GM23248 (cell line): ENCODE measurements at regions not wholly inside any gene's neighbourhood (a gene's known extent, or its start where the extent isn't known, plus 50 kb on each side); places are given as distances from the start of the nearest gene placed in this dataset.
"Not testable (repeated sequence)": the region's sequence is repeated elsewhere in the genome, so short reads cannot be mapped to it uniquely, and the experiment has no call there.

Experiments
- DNase-seq: peaks from one replicate; pipeline ENCODE4 v3.0.0-alpha.2; 2015
- H2AFZ ChIP-seq: fragments of 200-600 bp; sonication (generic); 2 replicates; pipeline ENCODE4 v1.6.1; 2016; ENCODE audit warnings: antibody characterized with exemption
- H3F3A ChIP-seq: fragments of 200-600 bp; sonication (generic); 2 replicates; pipeline ENCODE4 v1.6.1; 2016; ENCODE audit warnings: mild to moderate bottlenecking, antibody characterized with exemption, mixed run types; ENCODE audit not compliant: insufficient read depth
- H3K27ac ChIP-seq: fragments of 200-600 bp; sonication (generic); 2 replicates; pipeline ENCODE4 v1.5.1; 2016; ENCODE audit warnings: mild to moderate bottlenecking
- H3K27me3 ChIP-seq: fragments of 200-600 bp; sonication (generic); replicated peaks from 2 replicates; pipeline ENCODE4 v1.6.1; 2016; ENCODE audit warnings: mild to moderate bottlenecking; ENCODE audit not compliant: insufficient read depth
- H3K36me3 ChIP-seq: fragments of 200-600 bp; sonication (generic); 2 replicates; pipeline ENCODE4 v1.6.1; 2016; ENCODE audit warnings: low read depth, mild to moderate bottlenecking
- H3K4me1 ChIP-seq: fragments of 200-600 bp; sonication (generic); 2 replicates; pipeline ENCODE4 v1.6.1; 2016; ENCODE audit warnings: mild to moderate bottlenecking; ENCODE audit not compliant: insufficient read depth
- H3K4me2 ChIP-seq: fragments of 200-600 bp; sonication (generic); one replicate; pipeline ENCODE4 v1.6.1; 2016; ENCODE audit warnings: mild to moderate bottlenecking; ENCODE audit not compliant: unreplicated experiment
- H3K4me3 ChIP-seq: fragments of 200-600 bp; sonication (generic); 2 replicates; pipeline ENCODE4 v1.5.1; 2016; ENCODE audit warnings: mild to moderate bottlenecking
- H3K79me2 ChIP-seq: fragments of 200-600 bp; sonication (generic); 2 replicates; pipeline ENCODE4 v1.6.1; 2016; ENCODE audit warnings: mild to moderate bottlenecking; ENCODE audit not compliant: insufficient read depth
- H3K9ac ChIP-seq: fragments of 200-600 bp; sonication (generic); 2 replicates; pipeline ENCODE4 v1.6.1; 2016; ENCODE audit warnings: mild to moderate bottlenecking
- H3K9me2 ChIP-seq: fragments of 200-600 bp; sonication (generic); 2 replicates; pipeline ENCODE4 v1.6.1; 2016; ENCODE audit warnings: mixed run types, mild to moderate bottlenecking, moderate library complexity; ENCODE audit not compliant: insufficient read depth
- H3K9me3 ChIP-seq: fragments of 200-600 bp; sonication (generic); one replicate; pipeline ENCODE4 v1.6.1; 2017; ENCODE audit warnings: low read depth
- H4K20me1 ChIP-seq: fragments of 200-600 bp; sonication (generic); 2 replicates; pipeline ENCODE4 v1.6.0; 2016; ENCODE audit not compliant: insufficient read depth
- EZH2 ChIP-seq: fragments of 200-600 bp; sonication (generic); IDR thresholded peaks from 2 replicates; pipeline ENCODE4 v1.6.1; 2018; ENCODE audit warnings: antibody characterized with exemption, mild to moderate bottlenecking; ENCODE audit not compliant: insufficient read depth, poor library complexity, severe bottlenecking
- EZH2phosphoT487 ChIP-seq: fragments of 200-600 bp; sonication (generic); IDR thresholded peaks from 2 replicates; pipeline ENCODE4 v1.6.1; 2018; ENCODE audit warnings: antibody characterized with exemption, moderate library complexity, mild to moderate bottlenecking, low read depth; ENCODE audit not compliant: insufficient read depth
- WGBS, 2 experiments: methylation state at CpG; one replicate each; pipeline ENCODE4 v1.1.6; 2015 to 2017; ENCODE audit warnings: low lambda C conversion rate in 2 of 2, low coverage in 1 of 2; ENCODE audit errors: missing lambda C conversion rate in 2 of 2; 5-methylcytosine and 5-hydroxymethylcytosine counted together
- in situ Hi-C: fragments of 300-500 bp; cut with MboI; formaldehyde crosslinking; loops from 2 replicates; pipeline ENCODE4 v1.15.0; 2020

- no peak overlapping the region for H3K4me2 ChIP-seq
- no peaks in the 10 kb centered on the region for H3K4me1 ChIP-seq
- 5% methylated on average over 1 of the region's 1 CpG for WGBS, 2 experiments
- H3K9ac ChIP-seq, result no peak overlapping the region
- TF ChIP-seq EZH2phosphoT487 (no peak), EZH2 (no peak)
- no peaks in the 10 kb centered on the region for H3K9me2 ChIP-seq
- H3K4me3 ChIP-seq, result no peak overlapping the region
- H3K27ac ChIP-seq, result no peak overlapping the region
- H3F3A ChIP-seq, result no peaks in the 10 kb centered on the region
- in situ Hi-C loops, result no loop called here
- no peaks in the 10 kb centered on the region for H4K20me1 ChIP-seq
- no peaks in the 10 kb centered on the region for H3K79me2 ChIP-seq
- H3K27me3 ChIP-seq, result no peaks in the 10 kb centered on the region
- H3K36me3 ChIP-seq, result no peaks in the 10 kb centered on the region
- no peak overlapping the region for H2AFZ ChIP-seq
- no peaks in the 10 kb centered on the region for H3K9me3 ChIP-seq
- DNase-seq, result no peak
Observed at GRCh38 chr2:153404792-153405191, 73.8 kb downstream of the RPRM start.

- Histone ChIP-seq H3K4me2 (no peak overlapping the region), H3K27ac (no peak overlapping the region), H3K79me2 (no peaks in the 10 kb centered on the region), H2AFZ (no peak overlapping the region), H3K9ac (no peak overlapping the region), H4K20me1 (no peaks in the 10 kb centered on the region), H3K27me3 (no peaks in the 10 kb centered on the region), H3K4me1 (no peaks in the 10 kb centered on the region), H3K9me3 (no peaks in the 10 kb centered on the region), H3K9me2 (no peaks in the 10 kb centered on the region), H3K4me3 (no peak overlapping the region), H3F3A (no peaks in the 10 kb centered on the region), H3K36me3 (no peaks in the 10 kb centered on the region)
- 12 to 20% methylated on average over 2 of the region's 2 CpGs for WGBS, 2 experiments
- in situ Hi-C loops, result no loop called here
- TF ChIP-seq EZH2 (no peak), EZH2phosphoT487 (no peak)
- no peak for DNase-seq
Observed at GRCh38 chr2:153403940-153404339, 74.6 kb downstream of the RPRM start.

- in situ Hi-C loops, H3K4me1 ChIP-seq: not testable (repeated sequence)
- 59 to 60% methylated on average over 14 of the region's 14 CpGs for WGBS, 2 experiments
Observed at GRCh38 chr2:153403352-153403751, 75.2 kb downstream of the RPRM start.

GRCh38 chr2:153394686-153395085, 83.9 kb downstream of the RPRM start:
- Histone ChIP-seq H3K9me2 (no peaks in the 10 kb centered on the region), H4K20me1 (no peaks in the 10 kb centered on the region), H3K27me3 (no peaks in the 10 kb centered on the region), H3F3A (no peaks in the 10 kb centered on the region), H3K27ac (no peak overlapping the region), H2AFZ (no peak overlapping the region), H3K4me3 (no peak overlapping the region), H3K79me2 (no peaks in the 10 kb centered on the region), H3K9ac (no peak overlapping the region), H3K4me1 (no peaks in the 10 kb centered on the region), H3K36me3 (no peaks in the 10 kb centered on the region), H3K4me2 (no peak overlapping the region), H3K9me3 (no peaks in the 10 kb centered on the region)
- 0% methylated on average over 5 of the region's 5 CpGs for WGBS, 2 experiments
- no peak for DNase-seq
- TF ChIP-seq EZH2phosphoT487, result no peak
- TF ChIP-seq EZH2, result no peak
- in situ Hi-C loops, result no loop called here

More at GRCh38 chr2:153403352-153403751, 75.2 kb downstream of the RPRM start:
- not testable (repeated sequence) for H3K9ac ChIP-seq, H3K9me3 ChIP-seq, H3F3A ChIP-seq, H3K27me3 ChIP-seq, H3K4me3 ChIP-seq, H3K27ac ChIP-seq, H2AFZ ChIP-seq, H4K20me1 ChIP-seq, H3K79me2 ChIP-seq, H3K9me2 ChIP-seq, H3K4me2 ChIP-seq, H3K36me3 ChIP-seq, DNase-seq

DNA sequence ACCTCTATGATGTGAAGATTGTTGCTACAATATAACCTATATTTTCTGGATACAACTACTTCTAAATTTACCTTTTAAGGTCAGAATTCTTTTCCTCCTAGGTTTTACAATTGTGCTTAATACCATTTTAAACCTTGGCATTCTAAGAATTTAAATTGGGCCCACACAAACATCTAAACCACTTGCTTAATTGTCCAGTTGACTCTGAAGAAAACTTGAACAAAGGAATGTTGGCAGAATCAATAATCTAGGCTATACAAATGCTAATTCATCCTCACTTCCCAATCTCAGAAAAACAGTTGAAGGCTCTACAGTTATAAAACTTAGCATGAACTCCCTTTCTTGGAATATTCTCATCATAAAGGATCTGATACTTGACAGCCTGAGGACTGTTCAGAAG, 84.3 kb downstream of the RPRM start:
- Histone ChIP-seq H3F3A (no peaks in the 10 kb centered on the region), H3K27ac (no peak overlapping the region), H3K4me1 (no peaks in the 10 kb centered on the region), H3K36me3 (no peaks in the 10 kb centered on the region), H2AFZ (no peak overlapping the region), H4K20me1 (no peaks in the 10 kb centered on the region), H3K79me2 (no peaks in the 10 kb centered on the region), H3K4me3 (no peak overlapping the region), H3K27me3 (no peaks in the 10 kb centered on the region), H3K9ac (no peak overlapping the region), H3K4me2 (no peak overlapping the region), H3K9me2 (no peaks in the 10 kb centered on the region), H3K9me3 (no peaks in the 10 kb centered on the region)
- TF ChIP-seq EZH2 (no peak), EZH2phosphoT487 (no peak)
- in situ Hi-C loops, result no loop called here
- no peak for DNase-seq
